GM12875 (cell line): ENCODE measurements at regions not wholly inside any gene's neighbourhood (a gene's known extent, or its start where the extent isn't known, plus 50 kb on each side); places are given as distances from the start of the nearest gene placed in this dataset.

Source experiments
- H3K4me3 ChIP-seq: one replicate; pipeline ENCODE4 v1.5.1; 2011; ENCODE audit warnings: low read depth, low read length, control low read depth
- TF ChIP-seq, protein P1 (sequence below): IDR thresholded peaks from 2 replicates; pipeline ENCODE4 v1.5.1; 2011; ENCODE audit warnings: low read depth, mild to moderate bottlenecking, control low read depth, inconsistent platforms, low read length, moderate library complexity, borderline replicate concordance; ENCODE audit not compliant: insufficient read depth

- no peak overlapping the region for H3K4me3 ChIP-seq
- TF ChIP-seq, protein P1, sequence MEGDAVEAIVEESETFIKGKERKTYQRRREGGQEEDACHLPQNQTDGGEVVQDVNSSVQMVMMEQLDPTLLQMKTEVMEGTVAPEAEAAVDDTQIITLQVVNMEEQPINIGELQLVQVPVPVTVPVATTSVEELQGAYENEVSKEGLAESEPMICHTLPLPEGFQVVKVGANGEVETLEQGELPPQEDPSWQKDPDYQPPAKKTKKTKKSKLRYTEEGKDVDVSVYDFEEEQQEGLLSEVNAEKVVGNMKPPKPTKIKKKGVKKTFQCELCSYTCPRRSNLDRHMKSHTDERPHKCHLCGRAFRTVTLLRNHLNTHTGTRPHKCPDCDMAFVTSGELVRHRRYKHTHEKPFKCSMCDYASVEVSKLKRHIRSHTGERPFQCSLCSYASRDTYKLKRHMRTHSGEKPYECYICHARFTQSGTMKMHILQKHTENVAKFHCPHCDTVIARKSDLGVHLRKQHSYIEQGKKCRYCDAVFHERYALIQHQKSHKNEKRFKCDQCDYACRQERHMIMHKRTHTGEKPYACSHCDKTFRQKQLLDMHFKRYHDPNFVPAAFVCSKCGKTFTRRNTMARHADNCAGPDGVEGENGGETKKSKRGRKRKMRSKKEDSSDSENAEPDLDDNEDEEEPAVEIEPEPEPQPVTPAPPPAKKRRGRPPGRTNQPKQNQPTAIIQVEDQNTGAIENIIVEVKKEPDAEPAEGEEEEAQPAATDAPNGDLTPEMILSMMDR: no peak
Observed at GRCh38 chr5:135246923-135247795, 151.9 kb downstream of the MACROH2A1 start.

DNA sequence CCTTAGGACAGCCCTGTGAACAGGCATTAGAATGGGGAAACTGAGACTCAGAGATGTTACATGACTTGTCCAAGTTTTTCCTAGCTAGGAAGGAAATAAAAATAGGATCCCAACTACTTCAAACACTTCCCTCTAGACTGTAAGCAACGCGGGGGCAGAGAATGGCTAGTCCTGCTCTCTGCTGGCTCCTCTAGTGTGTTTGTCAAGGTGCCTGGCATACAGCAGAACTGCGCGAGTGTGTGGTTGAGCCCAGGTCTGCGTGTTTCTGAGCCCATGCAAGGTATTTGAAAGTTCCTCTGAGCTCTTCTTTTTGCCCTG, 152.5 kb downstream of the MACROH2A1 start:
- TF ChIP-seq, protein P1: no peak

DNA sequence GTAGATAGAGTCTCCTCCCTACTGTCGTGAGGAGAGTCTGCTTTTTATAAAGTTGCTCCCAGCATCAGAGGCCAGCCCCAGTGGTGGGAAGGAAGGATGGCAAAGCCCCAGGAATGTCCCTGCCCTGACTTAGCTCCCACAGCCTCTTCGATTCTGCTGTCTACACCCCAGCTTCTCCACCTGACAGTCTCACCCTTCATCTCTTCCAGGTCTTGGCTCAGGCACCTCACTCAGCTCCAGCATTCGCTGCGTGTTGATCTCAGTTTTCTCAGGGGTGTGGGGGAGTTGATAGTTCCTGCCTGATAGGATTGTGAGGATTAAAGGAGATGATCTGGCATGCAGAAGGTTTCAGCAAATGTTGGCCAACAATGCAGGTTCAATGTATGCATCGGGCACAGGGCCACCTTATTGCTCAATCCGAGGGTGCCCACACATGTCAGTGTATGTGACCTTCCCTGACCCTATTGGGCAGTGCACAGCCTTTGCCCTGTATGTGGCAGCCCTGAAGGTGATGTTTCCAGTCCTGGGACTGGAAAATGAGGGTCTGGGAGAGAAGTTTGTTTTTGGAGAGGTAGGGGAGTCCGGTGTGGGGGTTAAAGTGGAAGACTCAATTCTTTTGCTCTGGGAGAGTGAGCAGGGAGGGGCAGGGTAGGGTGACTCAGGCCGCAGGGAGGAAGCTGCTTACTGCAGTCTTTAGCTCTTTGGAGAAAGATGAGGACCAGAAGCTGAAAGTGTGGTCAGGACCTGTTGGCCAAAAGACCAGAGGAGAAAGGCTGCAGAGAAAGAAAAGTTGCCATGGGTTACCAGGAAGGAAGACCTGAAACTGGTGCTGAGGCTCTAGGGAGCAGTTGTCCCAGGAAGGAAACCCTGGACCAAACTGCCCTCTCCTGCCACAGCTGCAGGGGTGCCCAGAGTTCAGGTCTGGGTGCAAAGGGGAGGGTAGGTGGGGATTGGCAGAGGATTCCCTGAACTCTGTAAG, 153.2 kb downstream of the MACROH2A1 start:
- TF ChIP-seq, protein P1: no peak
- no peak overlapping the region for H3K4me3 ChIP-seq

More for the DNA sequence above, 152.5 kb downstream of the MACROH2A1 start:
- H3K4me3 ChIP-seq: no peak overlapping the region

DNA sequence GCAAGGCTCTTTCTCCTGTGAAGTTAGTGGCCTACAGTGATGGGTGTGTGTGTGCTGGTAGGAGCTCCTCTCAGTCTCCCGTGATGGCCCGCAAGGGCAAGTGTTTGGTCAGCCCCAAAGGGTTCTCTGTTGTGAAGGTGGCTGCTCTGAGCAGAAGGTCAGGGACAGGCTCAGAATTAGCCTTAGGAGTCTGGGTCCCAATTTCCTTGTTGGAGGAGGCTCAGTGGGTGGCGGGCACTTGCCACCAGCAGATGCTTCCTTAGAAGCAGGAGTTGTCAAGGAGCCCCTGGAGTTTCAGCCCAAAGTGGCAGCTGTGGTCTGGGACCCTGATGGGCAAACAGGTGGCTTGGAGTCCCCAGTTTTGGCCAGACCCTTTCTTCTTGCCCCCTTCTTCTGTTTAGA, 154.4 kb downstream of the MACROH2A1 start:
- H3K4me3 ChIP-seq: no peak overlapping the region
- TF ChIP-seq, protein P1: no peak

DNA sequence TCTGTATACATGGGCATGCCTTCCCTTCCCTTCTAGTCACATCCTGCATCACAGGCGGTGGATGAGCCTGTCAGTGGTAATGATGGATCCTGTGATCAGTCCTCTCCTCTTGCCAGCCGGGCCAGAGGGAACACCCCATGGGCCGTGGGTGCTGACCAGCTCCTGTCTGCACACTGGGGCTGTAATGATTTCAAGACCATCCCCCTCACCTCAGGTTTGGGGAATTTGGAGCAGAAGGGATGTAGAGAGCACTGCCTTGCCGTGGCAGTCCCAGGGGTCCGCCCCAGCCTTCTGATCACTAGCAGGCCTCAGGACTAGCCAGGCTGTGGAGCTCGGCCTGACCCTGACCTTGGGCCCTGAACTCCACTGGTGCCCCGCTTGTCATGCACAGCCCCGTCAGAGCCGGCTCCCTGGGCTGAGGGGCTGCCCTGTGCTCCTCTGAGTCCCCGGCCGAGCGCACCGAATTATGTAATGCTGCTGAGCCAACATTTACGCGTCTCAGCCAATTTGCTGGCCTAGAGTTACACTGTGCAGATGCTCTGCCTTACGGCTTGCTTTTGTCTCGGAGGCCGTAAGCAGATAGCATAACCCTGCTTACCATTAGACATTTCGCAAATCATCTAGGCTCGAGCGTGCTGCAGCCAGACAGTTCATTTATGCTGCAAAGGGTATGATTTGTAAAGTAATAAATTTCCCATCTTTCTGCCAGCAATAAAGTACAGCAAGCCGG, 155.3 kb downstream of the MACROH2A1 start:
- no peak overlapping the region for H3K4me3 ChIP-seq
- TF ChIP-seq, protein P1: no peak

- no peak overlapping the region for H3K4me3 ChIP-seq
- TF ChIP-seq, protein P1: no peak
Observed at GRCh38 chr5:135242866-135243555, 156.0 kb downstream of the MACROH2A1 start.
